NCI-H748 (cell line): ENCODE measurements at regions not wholly inside any gene's neighbourhood (a gene's known extent, or its start where the extent isn't known, plus 50 kb on each side); places are given as distances from the start of the nearest gene placed in this dataset.

Experiments
- DNase-seq: peaks from one replicate; lab custom pipeline; 2025; ENCODE audit not compliant: unreplicated experiment; lab: John Stamatoyannopoulos, UW

DNA sequence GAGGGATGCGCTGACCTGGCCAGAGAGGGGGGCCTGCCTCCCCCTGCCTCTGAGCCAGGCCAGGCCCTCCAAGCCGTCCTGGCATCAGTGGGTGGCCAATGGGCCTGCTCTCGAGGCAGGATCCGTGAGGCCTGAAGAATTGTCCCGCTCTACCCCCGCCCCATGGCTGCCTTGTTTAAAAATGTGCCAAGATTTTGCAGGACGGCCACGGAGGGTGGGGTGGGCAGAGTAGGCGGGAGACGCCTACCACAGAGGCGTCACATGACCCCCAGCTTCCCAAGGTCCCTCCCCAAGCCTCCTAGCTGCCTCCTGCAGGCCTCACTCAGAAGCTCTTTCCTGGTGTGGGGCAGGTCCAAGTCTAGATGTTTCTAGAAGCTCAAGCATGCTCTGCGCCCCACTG is 69.5 kb downstream of the ENGASE start:
- no peak for DNase-seq

GRCh38 chr17:79142375-79142774 is 67.8 kb downstream of the ENGASE start:
- no peak for DNase-seq

- no peak for DNase-seq
Observed at GRCh38 chr17:79141578-79142355, 67.1 kb downstream of the ENGASE start.

GRCh38 chr17:79138826-79139225 is 64.2 kb downstream of the ENGASE start:
- no peak for DNase-seq

GRCh38 chr17:79137789-79138165 is 63.2 kb downstream of the ENGASE start:
- no peak for DNase-seq

DNA sequence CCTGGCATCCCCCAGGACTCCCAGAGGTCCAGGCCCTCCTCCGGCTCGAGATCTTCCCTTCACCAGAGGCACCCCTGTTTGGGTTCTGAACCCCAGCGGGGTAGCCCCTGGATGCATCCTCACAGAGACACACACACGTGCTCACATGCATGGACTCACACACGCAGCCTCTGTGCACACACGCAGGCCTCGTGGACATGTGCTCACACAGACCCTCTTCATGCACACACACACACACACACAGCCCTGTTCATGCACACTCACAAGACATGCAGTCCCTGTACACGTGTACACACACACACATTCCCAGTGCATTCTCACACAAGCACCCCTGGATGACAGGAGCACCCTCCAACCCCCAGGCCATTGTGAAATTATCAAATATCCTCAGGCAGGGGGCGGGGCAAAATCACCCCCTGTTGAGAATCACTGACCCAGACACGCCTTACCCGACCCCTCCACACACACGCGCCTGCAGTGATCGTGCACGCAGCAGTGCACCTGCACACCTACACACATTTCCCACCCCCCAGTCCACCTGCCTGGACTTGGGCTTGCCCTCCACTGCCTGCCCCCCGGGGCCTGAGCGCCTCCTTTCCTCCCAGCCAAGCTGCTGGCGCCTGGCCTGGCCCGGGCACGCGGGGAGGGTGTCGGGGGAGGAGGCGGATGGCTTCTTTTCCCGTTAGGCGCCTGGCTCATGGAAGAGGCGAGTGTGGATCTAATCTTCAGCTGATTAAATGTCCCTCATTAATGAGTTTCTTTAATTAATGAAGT is 62.6 kb downstream of the ENGASE start:
- DNase-seq, result peak; percentile 25

GRCh38 chr17:79136596-79136995 is 62.0 kb downstream of the ENGASE start:
- no peak for DNase-seq
